SU-DHL-6 (cell line): ENCODE measurements at regions not wholly inside any gene's neighbourhood (a gene's known extent, or its start where the extent isn't known, plus 50 kb on each side); places are given as distances from the start of the nearest gene placed in this dataset.

Experiments used
- H2AFZ ChIP-seq: fragments of 200-600 bp; sonication (generic); 2 replicates; pipeline ENCODE4 v1.6.1; 2014; ENCODE audit warnings: low read depth, mild to moderate bottlenecking, moderate library complexity, mixed read lengths, antibody characterized with exemption, low read length; ENCODE audit not compliant: severe bottlenecking
- H3F3A ChIP-seq: fragments of 200-600 bp; shearing (Covaris generic); 2 replicates; pipeline ENCODE4 v1.6.0; 2016; ENCODE audit warnings: antibody characterized with exemption, mild to moderate bottlenecking; ENCODE audit not compliant: insufficient read depth
- H3K27ac ChIP-seq: fragments of 200-600 bp; sonication (generic); 2 replicates; pipeline ENCODE4 v1.5.1; 2016; ENCODE audit warnings: low read depth, mild to moderate bottlenecking, low read length, moderate library complexity, mixed read lengths
- H3K27me3 ChIP-seq: fragments of 200-600 bp; sonication (generic), shearing (Covaris generic); 2 replicates; pipeline ENCODE4 v1.6.0; 2014; ENCODE audit warnings: mild to moderate bottlenecking, low read length
- H3K36me3 ChIP-seq: fragments of 200-600 bp; sonication (generic); 2 replicates; pipeline ENCODE4 v1.6.1; 2014; ENCODE audit warnings: mild to moderate bottlenecking, low read length, mixed read lengths
- H3K4me2 ChIP-seq: fragments of 300-600, 200-600 bp; shearing (Covaris generic), sonication (generic); 2 replicates; pipeline ENCODE4 v1.6.0; 2014; ENCODE audit warnings: low read length, low read depth, mild to moderate bottlenecking; ENCODE audit not compliant: poor library complexity, severe bottlenecking
- H3K4me3 ChIP-seq: fragments of 200-600 bp; sonication (generic); 2 replicates; pipeline ENCODE4 v1.5.1; 2014; ENCODE audit warnings: antibody characterized with exemption, low read length, mild to moderate bottlenecking, mixed read lengths; ENCODE audit not compliant: insufficient read depth, poor library complexity, severe bottlenecking
- H3K79me2 ChIP-seq: fragments of 200-600 bp; sonication (generic); 2 replicates; pipeline ENCODE4 v1.6.1; 2014; ENCODE audit warnings: mild to moderate bottlenecking, low read length, moderate library complexity; ENCODE audit not compliant: insufficient read depth
- H3K9ac ChIP-seq: fragments of 200-600 bp; sonication (generic); 2 replicates; pipeline ENCODE4 v1.7.0; 2014; ENCODE audit warnings: mild to moderate bottlenecking, low read length
- H3K9me2 ChIP-seq: fragments of 200-600 bp; sonication (generic); replicated peaks from 2 replicates; pipeline ENCODE4 v1.6.1; 2014; ENCODE audit warnings: low read length; ENCODE audit not compliant: insufficient read depth
- H3K9me3 ChIP-seq: fragments of 200-600 bp; sonication (generic); 2 replicates; pipeline ENCODE4 v1.6.1; 2014; ENCODE audit warnings: low read length, mixed read lengths; ENCODE audit not compliant: insufficient read depth
- H4K20me1 ChIP-seq: fragments of 200-600 bp; sonication (generic); 2 replicates; pipeline ENCODE4 v1.6.1; 2014; ENCODE audit warnings: low read depth, mild to moderate bottlenecking, antibody characterized with exemption, low read length, moderate library complexity, mixed read lengths
- CTCF ChIP-seq: fragments of 200-600 bp; sonication (generic); IDR thresholded peaks from one replicate; pipeline ENCODE4 v1.5.1; 2017; ENCODE audit warnings: antibody characterized with exemption, mild to moderate bottlenecking, low read length, moderate library complexity; ENCODE audit not compliant: insufficient read depth, poor library complexity, severe bottlenecking
- EZH2phosphoT487 ChIP-seq: fragments of 200-600 bp; sonication (generic), shearing (Covaris generic); conservative IDR thresholded peaks from 2 replicates; pipeline ENCODE4 v1.6.1; 2018; ENCODE audit warnings: mild to moderate bottlenecking, antibody characterized with exemption, low read length, moderate library complexity, mixed read lengths

GRCh38 chr12:131528144-131528543 lies 182.7 kb upstream of the SFSWAP start:
- no peak overlapping the region for H3K9ac ChIP-seq
- no peak overlapping the region for H3K4me3 ChIP-seq
- no peaks in the 10 kb centered on the region for H3K27me3 ChIP-seq
- no peaks in the 10 kb centered on the region for H4K20me1 ChIP-seq
- H2AFZ ChIP-seq = no peak overlapping the region
- no peaks in the 10 kb centered on the region for H3K9me3 ChIP-seq
- TF ChIP-seq CTCF (no peak), EZH2phosphoT487 (no peak)
- H3K4me2 ChIP-seq = no peak overlapping the region
- no peaks in the 10 kb centered on the region for H3K36me3 ChIP-seq
- H3K79me2 ChIP-seq = no peaks in the 10 kb centered on the region
- no peak overlapping the region for H3K27ac ChIP-seq
- no peaks in the 10 kb centered on the region for H3K9me2 ChIP-seq
- H3F3A ChIP-seq = no peaks in the 10 kb centered on the region

- Histone ChIP-seq H3K79me2 (no peaks in the 10 kb centered on the region), H3K9ac (no peak overlapping the region), H4K20me1 (no peaks in the 10 kb centered on the region), H3K9me2 (no peaks in the 10 kb centered on the region), H3K4me2 (no peak overlapping the region), H3F3A (no peaks in the 10 kb centered on the region), H3K27me3 (no peaks in the 10 kb centered on the region), H3K36me3 (no peaks in the 10 kb centered on the region), H3K9me3 (no peaks in the 10 kb centered on the region), H3K4me3 (no peak overlapping the region), H2AFZ (no peak overlapping the region), H3K27ac (no peak overlapping the region)
- TF ChIP-seq CTCF = no peak
- no peak for TF ChIP-seq EZH2phosphoT487
These were observed 182.2 kb upstream of the SFSWAP start for GRCh38 chr12:131528667-131529066.

- Histone ChIP-seq H3K4me2 (no peak overlapping the region), H3K9me2 (no peaks in the 10 kb centered on the region), H3K27ac (no peak overlapping the region), H3K36me3 (no peaks in the 10 kb centered on the region), H3F3A (no peaks in the 10 kb centered on the region), H3K9ac (no peak overlapping the region), H3K9me3 (no peaks in the 10 kb centered on the region), H3K27me3 (no peaks in the 10 kb centered on the region), H4K20me1 (no peaks in the 10 kb centered on the region), H3K79me2 (no peaks in the 10 kb centered on the region), H2AFZ (no peak overlapping the region), H3K4me3 (no peak overlapping the region)
- no peak for TF ChIP-seq CTCF
- no peak for TF ChIP-seq EZH2phosphoT487
These were observed 181.5 kb upstream of the SFSWAP start for GRCh38 chr12:131529196-131530040.
